MM.1S (cell line): ENCODE measurements at regions not wholly inside any gene's neighbourhood (a gene's known extent, or its start where the extent isn't known, plus 50 kb on each side); places are given as distances from the start of the nearest gene placed in this dataset.

Source experiments
- DNase-seq: peaks from one replicate; pipeline ENCODE4 v3.0.0-alpha.2; 2015
- H2AFZ ChIP-seq: fragments of 300-600 bp; sonication (generic); 2 replicates; pipeline ENCODE4 v1.6.0; 2016; ENCODE audit warnings: antibody characterized with exemption, low read length
- H3F3A ChIP-seq: fragments of 300-600 bp; sonication (generic); 2 replicates; pipeline ENCODE4 v1.6.1; 2016; ENCODE audit warnings: mild to moderate bottlenecking, antibody characterized with exemption, low read length, moderate library complexity, mixed read lengths; ENCODE audit not compliant: insufficient read depth
- H3K27ac ChIP-seq: fragments of 300-600 bp; sonication (generic); 2 replicates; pipeline ENCODE4 v1.5.1; 2016; ENCODE audit warnings: mild to moderate bottlenecking, low read length
- H3K27me3 ChIP-seq: fragments of 300-600 bp; sonication (generic); replicated peaks from 2 replicates; pipeline ENCODE4 v1.6.0; 2016; ENCODE audit warnings: low read length; ENCODE audit not compliant: insufficient read depth
- H3K36me3 ChIP-seq: fragments of 300-600 bp; sonication (generic); replicated peaks from 2 replicates; pipeline ENCODE4 v1.6.1; 2016; ENCODE audit warnings: mild to moderate bottlenecking, low read length, mixed read lengths; ENCODE audit not compliant: insufficient read depth
- H3K4me1 ChIP-seq: fragments of 300-600 bp; sonication (generic); 2 replicates; pipeline ENCODE4 v1.6.1; 2016; ENCODE audit warnings: low read length, mixed read lengths
- H3K4me2 ChIP-seq: fragments of 300-600 bp; sonication (generic); 2 replicates; pipeline ENCODE4 v1.6.0; 2016; ENCODE audit warnings: low read depth, low read length
- H3K4me3 ChIP-seq: fragments of 300-600 bp; sonication (generic); 2 replicates; pipeline ENCODE4 v1.5.1; 2016; ENCODE audit warnings: low read length, mixed read lengths
- H3K79me2 ChIP-seq: fragments of 300-600 bp; sonication (generic); 2 replicates; pipeline ENCODE4 v1.6.1; 2016; ENCODE audit warnings: mixed run types, low read length, mixed read lengths
- H3K9ac ChIP-seq: fragments of 300-600 bp; sonication (generic); 2 replicates; pipeline ENCODE4 v1.6.1; 2016; ENCODE audit warnings: low read length, mixed read lengths
- H3K9me2 ChIP-seq: fragments of 300-600 bp; sonication (generic); replicated peaks from 2 replicates; pipeline ENCODE4 v1.6.1; 2016; ENCODE audit warnings: mild to moderate bottlenecking, low read length, mixed read lengths; ENCODE audit not compliant: insufficient read depth
- H3K9me3 ChIP-seq: fragments of 300-600 bp; sonication (generic); replicated peaks from 2 replicates; pipeline ENCODE4 v1.6.1; 2016; ENCODE audit warnings: mild to moderate bottlenecking, low read length, mixed read lengths; ENCODE audit not compliant: insufficient read depth
- H4K20me1 ChIP-seq: fragments of 300-600 bp; sonication (generic); 2 replicates; pipeline ENCODE4 v1.6.1; 2016; ENCODE audit warnings: mild to moderate bottlenecking, low read length, moderate library complexity, mixed read lengths; ENCODE audit not compliant: insufficient read depth
- EZH2 ChIP-seq: fragments of 300-600 bp; sonication (generic); optimal IDR thresholded peaks from 2 replicates; pipeline ENCODE3; 2017; ENCODE audit warnings: low read depth, mild to moderate bottlenecking, antibody characterized with exemption, low read length, mixed read lengths
- EZH2phosphoT487 ChIP-seq: fragments of 300-600 bp; sonication (generic); IDR thresholded peaks from 2 replicates; pipeline ENCODE4 v1.6.1; 2018; ENCODE audit warnings: antibody characterized with exemption, low read length
- TF ChIP-seq, protein P1 (sequence below): fragments of 300-600 bp; sonication (generic); IDR thresholded peaks from 2 replicates; pipeline ENCODE4 v1.5.1; 2016; ENCODE audit warnings: antibody characterized with exemption, low read length, mixed read lengths

GRCh38 chr5:171661143-171661542, 124.5 kb upstream of the SMIM23 start:
- Histone ChIP-seq H2AFZ (no peak overlapping the region), H4K20me1 (no peaks in the 10 kb centered on the region), H3K9ac (no peak overlapping the region), H3K36me3 (no peaks in the 10 kb centered on the region), H3K9me2 (no peaks in the 10 kb centered on the region), H3K27ac (peak overlapping the region; percentile 70; the same call in 1 of the 2 replicates), H3K27me3 (no peaks in the 10 kb centered on the region), H3K4me3 (no peak overlapping the region), H3K79me2 (no peaks in the 10 kb centered on the region), H3K4me1 (peaks cover 16% of the 10 kb centered on the region), H3K4me2 (no peak overlapping the region), H3F3A (peaks cover 15% of the 10 kb centered on the region), H3K9me3 (no peaks in the 10 kb centered on the region)
- DNase-seq = no peak
- TF ChIP-seq EZH2phosphoT487 = no peak
- TF ChIP-seq EZH2 = no peak
- TF ChIP-seq, protein P1, sequence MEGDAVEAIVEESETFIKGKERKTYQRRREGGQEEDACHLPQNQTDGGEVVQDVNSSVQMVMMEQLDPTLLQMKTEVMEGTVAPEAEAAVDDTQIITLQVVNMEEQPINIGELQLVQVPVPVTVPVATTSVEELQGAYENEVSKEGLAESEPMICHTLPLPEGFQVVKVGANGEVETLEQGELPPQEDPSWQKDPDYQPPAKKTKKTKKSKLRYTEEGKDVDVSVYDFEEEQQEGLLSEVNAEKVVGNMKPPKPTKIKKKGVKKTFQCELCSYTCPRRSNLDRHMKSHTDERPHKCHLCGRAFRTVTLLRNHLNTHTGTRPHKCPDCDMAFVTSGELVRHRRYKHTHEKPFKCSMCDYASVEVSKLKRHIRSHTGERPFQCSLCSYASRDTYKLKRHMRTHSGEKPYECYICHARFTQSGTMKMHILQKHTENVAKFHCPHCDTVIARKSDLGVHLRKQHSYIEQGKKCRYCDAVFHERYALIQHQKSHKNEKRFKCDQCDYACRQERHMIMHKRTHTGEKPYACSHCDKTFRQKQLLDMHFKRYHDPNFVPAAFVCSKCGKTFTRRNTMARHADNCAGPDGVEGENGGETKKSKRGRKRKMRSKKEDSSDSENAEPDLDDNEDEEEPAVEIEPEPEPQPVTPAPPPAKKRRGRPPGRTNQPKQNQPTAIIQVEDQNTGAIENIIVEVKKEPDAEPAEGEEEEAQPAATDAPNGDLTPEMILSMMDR = no peak

- H3K27me3 ChIP-seq = no peaks in the 10 kb centered on the region
- no peak overlapping the region for H3K4me2 ChIP-seq
- no peak overlapping the region for H2AFZ ChIP-seq
- no peak overlapping the region for H3K27ac ChIP-seq
- no peak overlapping the region for H3K4me3 ChIP-seq
- H3K9me2 ChIP-seq = no peaks in the 10 kb centered on the region
- TF ChIP-seq EZH2 = no peak
- TF ChIP-seq, protein P1 = no peak
- no peak for TF ChIP-seq EZH2phosphoT487
- no peak for DNase-seq
- no peaks in the 10 kb centered on the region for H3K36me3 ChIP-seq
- no peak overlapping the region for H3K9ac ChIP-seq
- peaks cover 16% of the 10 kb centered on the region for H3K4me1 ChIP-seq
- no peaks in the 10 kb centered on the region for H4K20me1 ChIP-seq
- H3F3A ChIP-seq = peaks cover 15% of the 10 kb centered on the region
- H3K9me3 ChIP-seq = no peaks in the 10 kb centered on the region
- no peaks in the 10 kb centered on the region for H3K79me2 ChIP-seq
Observed at GRCh38 chr5:171663311-171664085, 122.1 kb upstream of the SMIM23 start.

GRCh38 chr5:171664489-171664888, 121.1 kb upstream of the SMIM23 start:
- Histone ChIP-seq H3K9ac (no peak overlapping the region), H3K27me3 (no peaks in the 10 kb centered on the region), H3K9me3 (no peaks in the 10 kb centered on the region), H3K36me3 (no peaks in the 10 kb centered on the region), H3K79me2 (no peaks in the 10 kb centered on the region), H3K4me2 (no peak overlapping the region), H3K9me2 (no peaks in the 10 kb centered on the region), H2AFZ (no peak overlapping the region), H3F3A (peaks cover 14% of the 10 kb centered on the region), H4K20me1 (no peaks in the 10 kb centered on the region), H3K4me1 (peaks cover 15% of the 10 kb centered on the region), H3K4me3 (no peak overlapping the region), H3K27ac (no peak overlapping the region)
- TF ChIP-seq EZH2phosphoT487 (no peak), EZH2 (no peak)
- TF ChIP-seq, protein P1 = no peak
- no peak for DNase-seq
